ENCODE measurements at regions not wholly inside any gene's neighbourhood (a gene's known extent, or its start where the extent isn't known, plus 50 kb on each side); places are given as distances from the start of the nearest gene placed in this dataset.
"Not testable (repeated sequence)": the region's sequence is repeated elsewhere in the genome, so short reads cannot be mapped to it uniquely, and the experiment has no call there.

DNA sequence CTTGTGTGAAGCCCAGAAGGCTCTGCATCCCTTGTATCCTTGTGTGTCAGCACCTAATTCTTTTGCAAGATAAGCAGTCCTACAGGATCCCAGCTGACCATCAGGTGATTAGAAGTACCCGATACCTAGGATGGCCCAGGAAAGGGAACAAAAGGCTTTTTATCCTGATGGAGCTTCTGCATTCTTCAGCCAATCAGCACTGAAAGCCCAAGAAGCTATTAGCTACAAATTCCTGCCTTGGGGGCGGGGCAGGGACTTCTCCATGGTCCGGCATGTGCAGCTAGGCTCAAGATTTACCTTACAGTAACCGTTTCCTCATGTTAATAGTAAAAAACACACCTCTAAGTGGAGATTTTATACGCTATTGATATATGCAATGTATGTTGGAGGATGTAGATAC is 264.6 kb upstream of the THUMPD2 start:
- DNase-seq (ENCODE audit: low read depth in 3 of 3): no peak

DNA sequence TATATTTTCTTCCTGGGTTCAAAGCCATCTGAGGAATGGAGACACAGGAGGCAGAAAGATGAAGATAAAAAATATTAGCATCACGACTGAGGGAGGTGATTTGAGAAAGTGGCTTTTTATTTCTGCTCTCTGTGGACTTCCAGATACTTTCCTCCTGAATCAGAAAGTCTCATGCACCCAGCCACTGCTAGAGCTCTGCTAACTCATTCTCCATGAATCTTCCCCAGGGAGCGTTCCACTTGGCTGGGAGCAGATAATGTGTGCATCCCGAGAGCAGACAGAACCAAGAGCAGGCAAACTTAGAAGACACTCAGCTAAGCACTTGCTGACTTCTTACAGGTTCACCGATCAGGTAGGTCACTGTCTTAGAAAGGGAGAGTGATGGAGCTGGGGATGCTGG is 264.1 kb upstream of the THUMPD2 start:
- DNase-seq (ENCODE audit: low read depth in 3 of 3): no peak

DNA sequence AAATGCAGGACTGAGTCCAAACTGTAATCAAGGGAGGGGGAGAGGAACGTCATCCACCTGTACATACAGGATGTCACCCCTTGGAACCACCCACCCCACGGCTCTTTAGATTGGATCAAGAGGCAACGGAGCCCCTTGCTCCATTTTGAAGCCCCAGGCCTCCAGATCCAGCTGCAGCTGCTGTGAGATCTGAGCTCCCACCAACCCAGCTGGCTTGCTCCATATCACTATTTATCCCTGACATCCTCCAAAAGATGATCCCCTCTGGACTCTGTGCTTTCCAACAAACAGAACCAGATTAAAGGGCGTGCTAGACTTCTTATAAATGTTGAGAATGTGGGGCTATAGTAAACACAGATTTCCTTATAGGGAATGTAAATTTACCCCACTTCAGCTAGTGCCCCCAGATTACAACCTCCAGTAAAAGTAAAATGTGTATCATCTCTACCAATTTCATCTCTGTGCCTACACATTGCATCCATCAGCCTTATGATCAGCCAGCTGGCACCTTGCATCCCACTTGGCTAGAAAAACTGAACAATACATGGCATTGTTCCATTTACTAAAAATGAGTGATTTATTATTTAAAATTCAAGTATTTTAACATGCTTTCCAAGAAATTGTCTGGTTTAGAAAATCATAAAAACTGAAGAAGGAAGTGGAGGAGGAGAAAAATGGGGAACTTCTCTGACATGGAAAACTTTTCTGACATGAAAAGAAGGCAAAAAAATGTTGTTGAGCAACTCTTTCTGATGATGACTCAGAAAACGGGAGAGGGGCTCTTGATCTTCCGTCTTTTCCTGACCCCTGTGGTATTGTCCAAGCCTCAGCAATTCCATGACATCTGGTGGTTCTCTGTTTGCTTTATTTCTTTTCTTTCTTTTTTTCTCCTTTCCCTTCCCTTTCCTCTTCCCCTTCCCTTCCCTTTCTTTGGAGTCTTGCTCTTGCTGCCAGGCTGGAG is 262.6 kb upstream of the THUMPD2 start:
- no peak for DNase-seq (ENCODE audit: low read depth in 3 of 3)

DNA sequence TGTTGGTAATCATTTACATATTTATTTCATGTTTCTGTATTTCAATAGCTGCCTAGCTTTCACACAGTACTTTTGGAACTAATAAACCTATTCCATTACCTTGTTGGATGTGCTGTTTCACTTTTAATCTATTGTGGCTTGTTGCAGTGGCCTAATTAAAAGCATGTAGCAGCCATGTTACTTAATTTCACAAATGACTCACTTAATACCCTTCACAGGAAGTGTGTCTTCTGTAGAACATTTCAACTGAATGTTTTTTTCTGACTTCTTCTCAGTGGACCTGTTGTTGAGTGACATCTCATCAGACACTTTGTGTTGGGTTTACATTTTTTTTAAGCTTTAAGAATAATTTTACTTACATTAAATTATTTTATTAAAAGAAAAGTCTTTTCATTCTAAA is 260.5 kb upstream of the THUMPD2 start:
- DNase-seq (ENCODE audit: low read depth in 3 of 3): no peak

DNA sequence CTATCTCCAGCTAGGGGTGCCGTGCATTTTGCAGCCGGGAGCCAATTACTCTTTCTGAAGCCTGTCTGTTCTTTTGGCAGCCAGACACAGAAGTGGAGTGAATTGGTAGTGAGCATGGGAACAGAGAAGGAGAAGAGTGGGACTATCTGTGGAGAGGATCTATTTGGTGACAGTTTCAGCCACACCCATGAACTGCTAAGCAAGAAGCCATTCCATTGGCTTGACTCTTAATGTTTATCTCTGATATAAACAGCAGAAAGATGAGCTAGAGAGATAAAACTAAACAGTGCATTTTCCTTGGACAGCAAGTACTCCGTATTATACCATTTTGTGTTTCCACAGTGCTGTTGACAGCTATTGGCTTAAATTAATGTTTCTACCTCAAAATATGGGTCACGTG is 259.6 kb upstream of the THUMPD2 start:
- DNase-seq (ENCODE audit: low read depth in 3 of 3): no peak

DNA sequence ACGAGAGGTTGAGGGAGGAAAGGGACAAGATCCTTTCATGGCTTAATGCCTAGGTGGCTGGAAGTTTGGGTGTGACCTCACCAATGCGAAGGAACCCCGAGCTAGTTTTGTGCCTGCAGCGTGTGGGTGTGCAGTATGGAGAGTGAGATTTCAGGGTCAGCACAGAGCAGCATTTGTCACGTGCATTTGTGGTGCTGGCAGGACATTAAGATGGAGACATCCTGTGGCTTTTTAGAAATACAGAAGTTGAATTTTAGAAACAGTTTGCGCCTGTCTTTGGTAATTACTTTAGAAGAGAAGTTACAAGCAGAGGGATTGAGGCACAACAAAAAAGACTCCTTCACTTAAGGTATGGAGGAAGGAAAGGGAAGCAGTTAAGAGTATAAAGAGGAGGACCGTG is 258.2 kb upstream of the THUMPD2 start:
- DNase-seq (ENCODE audit: low read depth in 3 of 3): no peak

DNA sequence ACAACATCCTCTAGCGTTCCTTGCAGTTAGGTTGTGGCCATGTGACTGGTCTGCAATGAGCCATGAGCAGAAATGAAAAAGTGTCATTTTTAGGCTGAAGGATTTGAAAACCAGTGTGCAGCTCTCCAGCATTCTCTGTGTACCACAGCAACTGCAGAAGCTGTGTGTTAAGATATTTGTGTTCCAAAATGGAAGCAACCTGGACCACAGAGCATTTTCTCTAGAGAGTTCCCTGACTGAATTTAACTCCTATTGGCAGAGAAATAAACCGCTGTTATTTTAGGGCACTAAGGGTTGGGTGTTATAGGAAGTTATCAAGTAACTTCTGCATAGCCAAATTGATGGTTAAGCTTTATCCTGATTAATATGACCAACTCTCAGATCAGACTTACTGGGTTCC is 257.2 kb upstream of the THUMPD2 start:
- DNase-seq (ENCODE audit: low read depth in 3 of 3): no peak

DNA sequence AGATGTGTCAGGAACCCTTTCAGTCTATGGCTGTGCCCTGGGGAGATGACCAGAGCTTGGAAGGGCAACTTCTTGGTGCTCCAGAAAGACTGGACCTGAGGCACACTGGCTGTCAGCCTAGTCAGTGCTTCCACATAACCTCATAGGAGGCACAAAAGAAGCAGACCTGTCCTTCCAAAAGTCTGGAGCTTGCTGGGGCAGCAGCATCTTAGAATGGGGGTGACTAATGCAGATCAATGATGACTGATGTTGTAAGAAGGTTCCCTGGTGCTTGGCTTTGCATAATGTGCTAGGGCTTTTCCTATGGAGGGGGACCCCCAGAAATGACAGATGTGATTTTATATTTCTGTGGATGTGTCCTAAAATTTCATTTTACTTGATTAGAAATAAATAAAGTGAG is 255.7 kb upstream of the THUMPD2 start:
- DNase-seq (ENCODE audit: low read depth in 3 of 3): no peak

DNA sequence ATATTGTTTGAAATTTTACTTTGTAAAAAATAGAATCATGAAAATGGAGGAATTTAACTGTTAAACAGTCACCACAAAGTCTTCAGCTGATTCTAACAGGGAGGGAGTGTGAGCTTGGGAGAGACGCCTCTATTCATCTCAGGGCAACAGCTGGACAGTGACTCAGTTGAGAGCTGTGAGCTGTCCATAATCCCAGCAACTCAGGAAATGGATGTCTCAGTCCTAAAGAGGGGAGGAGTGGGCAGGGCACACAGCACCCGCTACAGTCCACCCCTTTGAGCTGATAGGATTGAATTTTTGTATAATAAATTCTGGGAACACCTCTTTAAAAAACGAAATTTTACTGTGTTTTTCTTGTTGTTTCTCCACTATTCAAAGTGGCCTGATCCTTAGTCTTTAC is 255.1 kb upstream of the THUMPD2 start:
- DNase-seq (ENCODE audit: low read depth in 3 of 3): no peak

DNA sequence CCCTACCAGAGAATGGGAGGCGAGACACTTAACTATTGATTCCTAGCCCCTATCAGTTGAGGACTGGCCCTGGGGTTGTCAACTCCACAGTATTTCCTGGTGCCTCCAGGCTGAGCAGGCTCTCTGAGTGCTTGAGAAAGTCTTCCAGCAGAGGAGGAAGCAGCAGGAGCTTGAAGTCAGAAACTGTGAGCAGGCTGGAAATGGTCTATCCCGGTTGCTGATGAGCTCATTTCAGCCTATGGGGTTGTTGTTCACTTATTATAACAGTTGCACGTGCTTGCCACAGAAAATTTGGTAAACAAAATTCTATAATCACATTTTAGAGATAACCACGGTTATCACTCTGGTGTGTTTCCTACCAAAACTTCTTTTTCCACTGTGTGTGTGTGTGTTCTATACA is 254.7 kb upstream of the THUMPD2 start:
- no peak for DNase-seq (ENCODE audit: low read depth in 3 of 3)

DNA sequence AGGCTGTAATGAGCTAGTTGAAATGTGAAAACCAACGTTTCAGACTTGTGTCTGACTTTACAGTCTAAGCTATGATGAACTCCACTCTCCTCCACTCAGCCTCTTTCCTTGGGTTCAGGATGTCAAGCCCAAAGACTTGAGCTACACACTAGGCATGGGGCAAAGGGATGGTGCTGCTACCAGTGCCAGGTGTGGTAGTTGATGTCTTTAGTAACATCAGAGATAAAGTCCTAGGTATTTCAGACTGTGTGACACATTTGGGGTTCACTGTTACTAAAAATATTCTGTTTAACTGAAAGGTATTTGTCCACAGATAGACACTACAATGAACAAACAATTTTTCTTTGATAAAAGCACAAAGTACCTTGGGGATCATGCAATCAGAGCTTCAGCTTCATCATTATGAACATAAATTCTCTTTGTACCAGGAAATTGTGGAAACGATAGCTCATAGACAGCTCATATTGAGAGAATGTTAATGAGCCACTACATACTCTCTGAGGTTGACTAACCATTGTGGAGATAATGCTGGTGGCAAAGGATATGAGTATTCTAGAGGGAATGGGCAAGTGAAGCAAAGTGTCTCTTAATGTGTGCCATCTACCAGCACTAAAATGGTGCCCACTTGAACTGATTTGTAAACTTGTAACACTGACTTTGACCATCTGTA is 253.7 kb upstream of the THUMPD2 start:
- DNase-seq (ENCODE audit: low read depth in 3 of 3): no peak

DNA sequence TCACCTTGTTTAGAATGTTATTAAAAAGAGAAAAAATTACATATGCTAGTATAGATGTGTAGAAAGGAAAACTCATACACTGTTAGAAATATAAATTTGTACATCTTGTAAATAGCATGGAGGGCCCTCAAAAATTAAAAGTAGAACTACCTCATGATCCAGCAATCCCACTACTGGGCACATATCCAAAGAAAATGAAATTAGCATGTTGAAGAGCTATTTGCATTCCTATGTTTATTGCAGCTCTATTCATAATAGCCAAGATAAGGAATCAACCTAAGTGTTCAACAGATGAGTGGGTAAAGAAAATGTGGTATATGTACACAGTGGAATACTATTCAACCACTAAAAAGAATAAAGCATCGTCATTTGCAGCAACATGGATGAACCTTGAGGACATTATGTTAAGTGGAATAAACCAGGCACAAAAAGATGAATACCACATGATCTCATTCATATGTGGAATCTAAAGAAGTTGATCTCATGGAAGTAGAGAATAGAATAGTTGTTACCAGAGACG is 251.5 kb upstream of the THUMPD2 start:
- no peak for DNase-seq (ENCODE audit: low read depth in 3 of 3)

DNA sequence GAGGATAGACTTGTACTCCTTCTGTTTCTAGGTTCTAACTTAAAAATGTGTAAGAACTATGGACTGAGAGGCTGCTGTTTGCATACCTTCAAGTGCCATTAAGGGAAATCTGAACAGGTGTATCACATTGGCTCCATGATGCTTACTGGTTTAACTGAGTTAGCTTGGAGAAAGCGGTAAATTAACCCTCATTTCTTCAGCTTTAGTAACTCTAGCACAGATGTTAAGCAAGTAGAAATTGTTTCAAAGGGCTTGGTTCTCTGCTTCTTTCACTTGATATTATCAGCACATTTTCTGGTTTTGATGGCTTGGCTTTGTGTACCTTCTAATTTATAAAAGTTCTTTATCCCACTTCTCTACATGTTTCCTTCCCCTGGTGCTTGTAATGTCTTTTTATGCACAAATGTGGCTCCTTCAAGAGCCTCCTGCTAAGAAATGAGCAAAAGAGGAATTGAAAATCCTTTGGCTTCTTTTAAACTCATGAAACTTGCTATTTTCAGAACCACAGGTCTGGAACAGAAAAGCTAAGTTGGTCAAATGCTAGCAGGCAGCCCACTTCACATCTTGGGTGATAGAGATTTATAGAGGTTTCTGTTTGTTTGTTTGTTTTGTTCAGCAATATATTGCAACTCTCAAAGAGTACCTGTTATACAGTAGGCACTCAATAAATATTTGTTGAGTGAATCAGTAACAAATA is 249.9 kb upstream of the THUMPD2 start:
- no peak for DNase-seq (ENCODE audit: low read depth in 3 of 3)

DNA sequence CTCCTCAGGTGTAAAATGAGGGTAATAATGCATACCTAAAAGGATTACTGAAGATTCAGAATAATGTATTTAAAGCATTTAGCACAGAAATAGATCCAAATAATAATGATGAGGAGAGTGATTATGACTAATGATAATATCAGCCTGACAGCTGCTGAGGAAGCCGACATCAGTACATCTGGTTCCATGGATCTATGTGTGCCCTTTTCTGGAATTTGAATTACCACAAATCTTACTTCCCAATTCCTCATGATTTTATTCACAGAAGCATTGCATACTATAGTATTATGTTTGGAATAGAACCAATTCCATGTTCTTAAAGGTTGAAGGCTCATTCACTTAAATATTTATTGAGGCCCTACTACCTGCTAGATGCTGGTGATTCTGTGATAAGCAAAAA is 248.9 kb upstream of the THUMPD2 start:
- DNase-seq (ENCODE audit: low read depth in 3 of 3): no peak

DNA sequence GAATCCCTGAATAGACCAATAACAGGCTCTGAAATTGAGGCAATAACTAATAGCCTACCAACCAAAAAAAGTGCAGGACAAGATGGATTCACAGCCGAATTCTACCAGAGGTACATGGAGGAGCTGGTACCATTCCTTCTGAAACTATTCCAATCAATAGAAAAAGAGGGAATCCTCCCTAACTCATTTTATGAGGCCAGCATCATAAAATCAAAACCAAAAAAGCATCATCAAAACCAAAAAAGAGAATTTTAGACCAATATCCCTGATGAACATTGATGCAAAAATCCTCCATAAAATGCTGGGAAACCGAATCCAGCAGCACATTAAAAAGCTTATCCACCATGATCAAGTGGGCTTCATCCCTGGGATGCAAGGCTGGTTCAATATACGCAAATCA is 246.2 kb upstream of the THUMPD2 start:
- not testable (repeated sequence) for DNase-seq (ENCODE audit: low read depth in 3 of 3)

DNA sequence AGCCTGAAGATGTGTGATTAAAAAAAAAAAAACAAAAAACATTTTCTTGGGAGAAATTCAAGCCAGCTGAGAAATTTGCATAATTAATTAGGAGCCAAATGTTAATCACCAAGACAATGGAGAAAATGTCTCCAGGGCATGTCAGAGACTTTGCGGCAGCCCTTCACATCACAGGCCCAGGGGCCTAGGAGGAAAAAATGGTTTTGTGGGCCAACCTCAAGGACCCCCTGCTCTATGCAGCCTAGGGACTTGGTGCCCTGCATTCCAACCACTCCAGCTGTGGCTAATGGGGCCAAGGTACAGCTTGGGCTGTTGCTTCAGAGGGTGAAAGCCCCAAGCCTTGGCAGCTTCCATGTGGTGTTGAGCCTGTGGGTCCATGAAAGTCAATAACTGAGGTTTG is 241.9 kb upstream of the THUMPD2 start:
- no peak for DNase-seq (ENCODE audit: low read depth in 3 of 3)

DNA sequence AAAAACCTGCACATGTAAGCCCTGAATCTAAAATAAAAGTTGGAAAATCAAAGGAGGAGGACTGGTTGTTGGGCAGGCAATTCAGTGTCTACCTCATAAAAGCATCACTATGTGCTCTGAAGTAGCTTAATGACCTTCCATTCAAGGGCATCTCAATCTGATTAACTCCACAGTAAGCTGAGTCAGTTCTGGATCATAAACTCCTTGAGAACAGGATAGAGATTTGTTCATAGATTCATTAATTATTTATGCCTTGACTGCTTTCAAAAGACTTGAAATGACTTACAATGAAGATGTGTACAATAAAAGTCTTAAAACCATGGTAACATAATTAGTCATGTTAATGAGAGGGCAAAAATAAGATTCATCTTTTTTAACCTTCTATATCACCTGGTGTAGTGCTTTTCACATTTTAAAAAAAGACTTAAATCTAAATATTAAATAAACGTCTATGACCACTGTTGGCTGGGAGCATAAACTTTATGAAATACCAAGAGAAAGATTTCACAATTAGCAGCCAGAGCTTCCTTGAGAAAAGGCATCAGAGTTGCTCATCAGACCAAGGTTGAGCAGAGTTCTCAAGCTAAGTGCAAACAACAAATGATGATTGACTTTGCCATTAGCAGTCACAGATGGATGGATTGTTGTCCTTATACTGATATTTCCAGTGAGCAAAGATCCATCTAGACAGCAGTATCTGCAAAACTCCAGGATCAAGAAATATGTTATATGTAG is 237.3 kb upstream of the THUMPD2 start:
- no peak for DNase-seq (ENCODE audit: low read depth in 3 of 3)

DNA sequence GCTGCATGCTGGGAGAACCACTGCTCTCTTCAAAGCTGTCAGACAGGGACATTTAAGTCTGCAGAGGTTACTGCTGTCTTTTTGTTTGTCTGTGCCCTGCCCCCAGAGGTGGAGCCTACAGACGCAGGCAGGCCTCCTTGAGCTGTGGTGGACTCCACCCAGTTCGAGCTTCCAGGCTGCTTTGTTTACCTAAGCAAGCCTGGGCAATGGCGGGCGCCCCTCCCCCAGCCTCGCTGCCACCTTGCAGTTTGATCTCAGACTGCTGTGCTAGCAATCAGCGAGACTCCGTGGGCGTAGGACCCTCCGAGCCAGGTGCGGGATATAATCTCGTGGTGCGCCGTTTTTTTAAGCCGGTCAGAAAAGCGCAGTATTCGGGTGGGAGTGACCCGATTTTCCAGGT is 234.9 kb upstream of the THUMPD2 start:
- not testable (repeated sequence) for DNase-seq (ENCODE audit: low read depth in 3 of 3)

DNA sequence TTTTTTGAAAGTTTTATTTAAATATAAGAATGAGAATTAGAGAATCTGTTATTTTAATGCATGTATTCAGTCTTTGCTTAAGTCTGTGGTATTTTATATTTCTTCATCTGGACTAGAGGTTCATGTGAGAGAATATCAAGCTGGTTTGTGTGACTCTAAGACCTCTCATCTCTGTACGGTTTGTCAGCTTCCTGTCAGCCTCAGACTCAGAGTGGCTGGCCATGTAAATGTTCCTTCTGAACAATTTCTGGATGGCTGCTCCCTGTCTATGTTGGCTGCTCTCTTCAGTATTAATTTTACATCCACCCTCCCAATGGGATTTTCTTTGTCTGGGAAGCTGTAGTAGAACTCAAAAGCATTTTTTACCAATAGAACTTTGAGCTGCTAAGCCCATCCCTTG is 225.3 kb upstream of the THUMPD2 start:
- no peak for DNase-seq (ENCODE audit: low read depth in 3 of 3)

DNA sequence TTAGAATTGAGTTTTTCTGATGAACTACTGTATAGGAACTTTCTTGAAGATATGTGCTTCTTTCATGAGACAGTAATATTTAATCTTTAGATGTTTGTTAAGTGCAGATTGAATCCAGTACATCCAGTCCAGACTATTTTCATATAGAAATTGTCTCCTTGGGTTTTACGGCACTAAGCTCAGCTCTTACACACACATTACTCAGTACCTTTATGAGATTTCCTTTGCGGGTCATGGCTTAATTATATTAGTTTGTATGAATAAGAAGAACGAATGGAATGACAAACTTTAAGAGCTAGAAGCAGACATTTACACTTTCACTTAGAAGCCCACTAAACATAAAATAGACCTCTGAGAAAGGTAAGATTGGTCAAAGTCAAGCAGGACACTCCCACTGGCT is 223.3 kb upstream of the THUMPD2 start:
- no peak for DNase-seq (ENCODE audit: low read depth in 3 of 3)

DNA sequence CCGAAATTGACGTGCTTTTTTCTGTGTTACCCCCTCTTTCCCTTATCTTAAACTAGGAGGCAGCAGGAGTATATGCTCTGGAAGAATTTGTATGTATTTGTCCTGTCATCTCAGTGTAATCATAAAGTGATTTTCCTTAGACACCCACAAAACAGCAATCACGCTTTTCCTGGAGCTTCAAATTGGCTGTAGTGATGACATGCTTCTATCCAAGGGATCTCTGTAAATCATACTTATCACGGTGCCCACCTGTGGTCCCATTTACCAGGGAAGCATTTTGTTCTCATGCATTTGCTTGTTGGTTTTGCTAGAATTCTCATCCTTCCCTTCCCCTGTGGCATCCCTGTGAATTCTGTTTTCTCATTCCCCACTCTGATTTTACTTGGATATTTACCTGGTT is 220.8 kb upstream of the THUMPD2 start:
- DNase-seq (ENCODE audit: low read depth in 3 of 3): no peak

DNA sequence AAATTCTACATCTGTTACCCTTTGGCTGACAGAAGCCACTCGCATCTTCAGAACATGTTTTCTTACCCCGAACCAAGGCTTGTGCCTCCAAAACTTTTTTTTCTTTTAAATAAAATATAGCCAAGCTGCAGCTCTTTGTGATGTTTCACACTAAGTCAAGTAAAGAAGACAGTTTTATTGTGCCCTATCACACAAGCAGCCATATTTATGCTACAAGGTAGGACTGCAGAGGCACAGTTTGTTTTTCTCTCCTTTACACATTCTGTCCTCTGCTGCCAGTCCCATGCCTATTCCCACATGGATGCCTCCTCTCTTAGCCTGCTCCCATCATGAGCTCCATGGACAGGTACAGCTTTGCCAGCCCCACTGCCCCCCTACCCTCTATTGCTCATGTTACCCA is 219.6 kb upstream of the THUMPD2 start:
- DNase-seq (ENCODE audit: low read depth in 3 of 3): no peak

Measured in stimulated activated CD4-positive, alpha-beta T cell treated with anti-CD3 and anti-CD28 coated beads, TNF-alpha, amount 100 ng/mL, for 24 hours (primary cell).